IMR-90 (cell line): ENCODE measurements at regions not wholly inside any gene's neighbourhood (a gene's known extent, or its start where the extent isn't known, plus 50 kb on each side); places are given as distances from the start of the nearest gene placed in this dataset.

Experiments used
- ATAC-seq: fragments of 200-7000 bp; cut with Tn5 transposase; 2 replicates; pipeline ENCODE4 v1.9.1; 2020; ENCODE audit warnings: low read depth, mild to moderate bottlenecking, moderate library complexity
- BruUV-seq: library from RNA; stranded (reverse); fragments of 400-500 nt; replicated peaks from 2 replicates; lab custom pipeline; 2021; lab: Mats Ljungman, UMichigan
- CTCF ChIA-PET: fragments of 300-600 bp; formaldehyde crosslinking; extraction: SDS; loops from one replicate; lab custom pipeline; 2021; ENCODE audit warnings: antibody characterized with exemption; lab: Yijun Ruan, JAX
- POLR2A ChIA-PET: fragments of 300-600 bp; sonication (Branson Sonifier 250); formaldehyde crosslinking; loops from one replicate; lab custom pipeline; 2022; ENCODE audit warnings: antibody characterized with exemption; ENCODE audit not compliant: unreplicated experiment; lab: Charles Lee
- DNase-seq: peaks from one replicate; pipeline ENCODE4 v3.0.0; 2013
- H2AFZ ChIP-seq: replicated peaks from 2 replicates; pipeline ENCODE3; 2013; ENCODE audit warnings: low read length, mild to moderate bottlenecking; ENCODE audit not compliant: poor library complexity
- H2AK5ac ChIP-seq: 2 replicates; pipeline ENCODE4 v1.6.1; 2013; ENCODE audit warnings: low read depth, low read length, inconsistent platforms
- H2AK9ac ChIP-seq: replicated peaks from 2 replicates; pipeline ENCODE3; 2013; ENCODE audit warnings: mild to moderate bottlenecking, low read depth, low read length, moderate library complexity; ENCODE audit not compliant: poor library complexity
- H2BK120ac ChIP-seq: 2 replicates; pipeline ENCODE4 v1.6.1; 2013; ENCODE audit warnings: low read depth, low read length, inconsistent platforms
- H2BK15ac ChIP-seq: 3 replicates; pipeline ENCODE4 v1.6.1; 2013; ENCODE audit warnings: low read depth, low read length, inconsistent platforms
- H2BK20ac ChIP-seq: 2 replicates; pipeline ENCODE4 v1.6.1; 2013; ENCODE audit warnings: low read depth, mild to moderate bottlenecking, inconsistent platforms, low read length, moderate library complexity
- H2BK5ac ChIP-seq: 2 replicates; pipeline ENCODE4 v1.6.1; 2013; ENCODE audit warnings: mild to moderate bottlenecking, low read depth, low read length, inconsistent platforms; ENCODE audit not compliant: poor library complexity, severe bottlenecking
- H3K14ac ChIP-seq: replicated peaks from 2 replicates; pipeline ENCODE4 v1.6.1; 2013; ENCODE audit warnings: low read depth, low read length, inconsistent platforms
- H3K18ac ChIP-seq: 2 replicates; pipeline ENCODE4 v1.6.1; 2013; ENCODE audit warnings: low read depth, low read length, control low read depth
- H3K23ac ChIP-seq: 2 replicates; pipeline ENCODE4 v1.6.1; 2013; ENCODE audit warnings: low read depth, low read length, inconsistent platforms
- H3K27ac ChIP-seq: 2 replicates; pipeline ENCODE4 v1.5.1; 2013; ENCODE audit warnings: mild to moderate bottlenecking, control low read depth, low read length; ENCODE audit not compliant: insufficient read depth
- H3K27me3 ChIP-seq: 2 replicates; pipeline ENCODE4 v1.6.1; 2013; ENCODE audit warnings: low read length; ENCODE audit not compliant: control insufficient read depth, insufficient read depth
- H3K36me3 ChIP-seq: 2 replicates; pipeline ENCODE4 v1.6.1; 2013; ENCODE audit warnings: low read length, mixed read lengths; ENCODE audit not compliant: control insufficient read depth, insufficient read depth
- H3K4ac ChIP-seq: 2 replicates; pipeline ENCODE4 v1.6.1; 2013; ENCODE audit warnings: low read depth, low read length, inconsistent platforms
- H3K4me1 ChIP-seq: 2 replicates; pipeline ENCODE4 v1.6.1; 2013; ENCODE audit warnings: low read length, mixed read lengths; ENCODE audit not compliant: control insufficient read depth, insufficient read depth
- H3K4me2 ChIP-seq: 2 replicates; pipeline ENCODE4 v1.6.1; 2013; ENCODE audit warnings: low read depth, mild to moderate bottlenecking, control low read depth, low read length, moderate library complexity
- H3K4me3 ChIP-seq: 2 replicates; pipeline ENCODE4 v1.5.1; 2013; ENCODE audit warnings: low read depth, mild to moderate bottlenecking, control low read depth, low read length, moderate library complexity; ENCODE audit not compliant: insufficient read depth
- H3K56ac ChIP-seq: 2 replicates; pipeline ENCODE4 v1.6.1; 2013; ENCODE audit warnings: low read length, inconsistent platforms; ENCODE audit not compliant: insufficient read depth; ENCODE audit errors: extremely low read depth
- H3K79me1 ChIP-seq, 2 experiments: 2 replicates each; pipeline ENCODE4 v1.6.1; 2013; ENCODE audit warnings: low read length in 2 of 2, inconsistent platforms in 1 of 2, low read depth in 1 of 2
- H3K9ac ChIP-seq: 2 replicates; pipeline ENCODE4 v1.6.1; 2013; ENCODE audit warnings: low read depth, low read length, control low read depth
- H3K9me1 ChIP-seq: 2 replicates; pipeline ENCODE4 v1.6.1; 2013; ENCODE audit warnings: low read length, inconsistent platforms; ENCODE audit not compliant: insufficient read depth
- H3K9me3 ChIP-seq: 2 replicates; pipeline ENCODE4 v1.6.1; 2013; ENCODE audit warnings: low read length; ENCODE audit not compliant: control insufficient read depth, insufficient read depth
- H4K20me1 ChIP-seq: 2 replicates; pipeline ENCODE4 v1.6.1; 2013; ENCODE audit warnings: low read length, inconsistent platforms; ENCODE audit not compliant: insufficient read depth
- H4K5ac ChIP-seq: 2 replicates; pipeline ENCODE4 v1.6.1; 2013; ENCODE audit warnings: mild to moderate bottlenecking, low read depth, low read length, control low read depth
- H4K8ac ChIP-seq, 2 experiments: 2 replicates each; pipeline ENCODE4 v1.6.1; 2013; ENCODE audit warnings: low read depth in 2 of 2, low read length in 2 of 2, control low read depth in 1 of 2, inconsistent platforms in 1 of 2
- H4K91ac ChIP-seq: 2 replicates; pipeline ENCODE4 v1.6.1; 2013; ENCODE audit warnings: low read depth, low read length, inconsistent platforms; ENCODE audit not compliant: insufficient read depth
- CEBPB ChIP-seq: IDR thresholded peaks from 2 replicates; pipeline ENCODE4 v1.6.1; 2012; ENCODE audit warnings: low read depth, low read length, improper control_type of control experiment
- CHD1 ChIP-seq: IDR thresholded peaks from 2 replicates; pipeline ENCODE4 v1.6.1; 2012; ENCODE audit warnings: low read depth, low read length, improper control_type of control experiment
- CTCF ChIP-seq: conservative IDR thresholded peaks from 2 replicates; pipeline ENCODE4 v1.5.1; 2012; ENCODE audit warnings: mild to moderate bottlenecking, low read depth, low read length, improper control_type of control experiment
- FOS ChIP-seq: fragments of 150-350 bp; IDR thresholded peaks from 2 replicates; pipeline ENCODE4 v1.6.1; 2016; ENCODE audit warnings: low read depth, low read length
- MAFK ChIP-seq: IDR thresholded peaks from 2 replicates; pipeline ENCODE4 v1.6.1; 2012; ENCODE audit warnings: low read depth, low read length, improper control_type of control experiment
- MAZ ChIP-seq: IDR thresholded peaks from 2 replicates; pipeline ENCODE4 v1.6.1; 2012; ENCODE audit warnings: low read depth, mild to moderate bottlenecking, low read length, improper control_type of control experiment, moderate library complexity, borderline replicate concordance
- MXI1 ChIP-seq: IDR thresholded peaks from 2 replicates; pipeline ENCODE4 v1.6.1; 2012; ENCODE audit warnings: low read depth, mild to moderate bottlenecking, low read length, moderate library complexity, borderline replicate concordance
- NFE2L2 ChIP-seq: fragments of 150-350 bp; IDR thresholded peaks from 2 replicates; pipeline ENCODE4 v1.6.1; 2016; ENCODE audit warnings: low read depth, mild to moderate bottlenecking, low read length
- POLR2A ChIP-seq: IDR thresholded peaks from 2 replicates; pipeline ENCODE4 v1.6.1; 2012; ENCODE audit warnings: mild to moderate bottlenecking, low read depth, low read length
- RAD21 ChIP-seq: IDR thresholded peaks from 2 replicates; pipeline ENCODE4 v1.6.1; 2012; ENCODE audit warnings: low read length, improper control_type of control experiment
- RFX5 ChIP-seq: IDR thresholded peaks from 2 replicates; pipeline ENCODE4 v1.8.0; 2012; ENCODE audit warnings: low read depth, mild to moderate bottlenecking, low read length, moderate library complexity
- USF2 ChIP-seq: fragments of 150-350 bp; IDR thresholded peaks from 2 replicates; pipeline ENCODE4 v1.6.1; 2017; ENCODE audit warnings: mild to moderate bottlenecking, antibody characterized with exemption, low read length, low read depth
- WGBS, 2 experiments: methylation state at CpG; one replicate each; pipeline versions ENCODE4 v1.1.5 to v1.1.7; 2013; ENCODE audit warnings: missing lambda C conversion rate in 2 of 2; ENCODE audit not compliant: insufficient read length in 1 of 2; ENCODE audit errors: extremely low coverage in 2 of 2; 5-methylcytosine and 5-hydroxymethylcytosine counted together
- dilution Hi-C: fragments of 300-500 bp; cut with HindIII; formaldehyde crosslinking; loops from one replicate; pipeline ENCODE4 v1.14.3; 2018; ENCODE audit warnings: low sequenced_read_pairs; ENCODE audit not compliant: unreplicated experiment
- in situ Hi-C: fragments of 300-500 bp; cut with MboI; formaldehyde crosslinking; loops from 3 replicates; pipeline ENCODE4 v1.14.3; 2019; ENCODE audit warnings: low sequenced_read_pairs, inconsistent platforms, mixed read lengths
- intact Hi-C: fragments of 100-400 bp; cut with micrococcal nuclease; formaldehyde crosslinking; loops from 2 replicates; pipeline ENCODE4 v1.10.0; 2022
- TF ChIP-seq, protein P1 (sequence below): fragments of 150-350 bp; IDR thresholded peaks from 2 replicates; pipeline ENCODE4 v1.6.1; 2016; ENCODE audit warnings: low read depth, mild to moderate bottlenecking, low read length, moderate library complexity, borderline replicate concordance

DNA sequence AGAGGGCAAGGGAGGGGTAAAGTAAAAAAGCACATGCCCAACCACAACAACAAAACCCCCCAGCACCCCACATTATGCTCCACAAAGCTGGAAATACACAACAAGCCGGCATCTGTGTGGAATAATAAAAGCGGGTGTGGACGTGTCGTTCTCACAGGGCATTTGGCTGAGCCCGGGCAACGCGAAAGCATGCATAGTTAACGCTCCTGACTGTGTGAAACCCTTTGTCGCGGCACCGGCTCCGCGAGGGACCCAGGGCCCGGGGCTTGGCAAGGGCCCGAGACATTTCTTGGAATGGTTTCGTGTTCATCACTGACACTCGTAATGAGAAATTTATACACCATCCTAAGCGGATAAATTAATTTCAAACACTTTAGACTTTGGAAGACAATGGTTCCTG is 165.6 kb downstream of the INHBB start:
- Histone ChIP-seq H3K79me1 (no peaks in the 10 kb centered on the region), H3K18ac (no peak overlapping the region), H2BK5ac (no peak overlapping the region), H3K4me3 (no peak overlapping the region), H3K4me2 (no peak overlapping the region), H3K9ac (no peak overlapping the region), H3K14ac (no peak overlapping the region), H3K27ac (no peak overlapping the region), H2AFZ (no peak overlapping the region), H2BK20ac (no peak overlapping the region), H3K9me1 (no peaks in the 10 kb centered on the region), H2BK15ac (no peak overlapping the region), H4K91ac (no peak overlapping the region), H4K20me1 (no peaks in the 10 kb centered on the region), H2AK5ac (no peak overlapping the region), H3K4me1 (no peaks in the 10 kb centered on the region), H3K27me3 (peaks cover 46% of the 10 kb centered on the region), H3K56ac (no peak overlapping the region), H4K5ac (no peak overlapping the region), H3K23ac (no peak overlapping the region), H3K36me3 (no peaks in the 10 kb centered on the region), H2BK120ac (no peak overlapping the region), H3K4ac (no peak overlapping the region), H2AK9ac (no peak overlapping the region), H3K9me3 (no peaks in the 10 kb centered on the region), H4K8ac (no peak overlapping the region)
- intact Hi-C loops (no loop called here), dilution Hi-C loops (no loop called here), in situ Hi-C loops (no loop called here)
- no TSS peak for BruUV-seq
- 62% methylated on average over 7 of the region's 18 CpGs; no CpG with 5 or more reads in 1 of the 2 experiments for WGBS, 2 experiments
- ChIA-PET CTCF (no interaction called here), POLR2A (no interaction called here)
- DNase-seq, result no peak
- TF ChIP-seq MAZ, result no peak
- TF ChIP-seq CHD1, result no peak
- no peak for TF ChIP-seq MAFK
- no peak for TF ChIP-seq CEBPB
- TF ChIP-seq, protein P1, sequence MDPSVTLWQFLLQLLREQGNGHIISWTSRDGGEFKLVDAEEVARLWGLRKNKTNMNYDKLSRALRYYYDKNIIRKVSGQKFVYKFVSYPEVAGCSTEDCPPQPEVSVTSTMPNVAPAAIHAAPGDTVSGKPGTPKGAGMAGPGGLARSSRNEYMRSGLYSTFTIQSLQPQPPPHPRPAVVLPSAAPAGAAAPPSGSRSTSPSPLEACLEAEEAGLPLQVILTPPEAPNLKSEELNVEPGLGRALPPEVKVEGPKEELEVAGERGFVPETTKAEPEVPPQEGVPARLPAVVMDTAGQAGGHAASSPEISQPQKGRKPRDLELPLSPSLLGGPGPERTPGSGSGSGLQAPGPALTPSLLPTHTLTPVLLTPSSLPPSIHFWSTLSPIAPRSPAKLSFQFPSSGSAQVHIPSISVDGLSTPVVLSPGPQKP, result no peak
- TF ChIP-seq MXI1, result no peak
- no peak for TF ChIP-seq CTCF
- TF ChIP-seq RAD21, result no peak
- TF ChIP-seq USF2, result no peak
- TF ChIP-seq NFE2L2, result no peak
- TF ChIP-seq FOS, result no peak
- no peak for TF ChIP-seq POLR2A
- TF ChIP-seq RFX5, result no peak
- ATAC-seq, result no peak
